SU-DHL-6 (cell line): ENCODE measurements at regions not wholly inside any gene's neighbourhood (a gene's known extent, or its start where the extent isn't known, plus 50 kb on each side); places are given as distances from the start of the nearest gene placed in this dataset.
"Not testable (repeated sequence)": the region's sequence is repeated elsewhere in the genome, so short reads cannot be mapped to it uniquely, and the experiment has no call there.

Experiments used
- EZH2phosphoT487 ChIP-seq: fragments of 200-600 bp; sonication (generic), shearing (Covaris generic); conservative IDR thresholded peaks from 2 replicates; pipeline ENCODE4 v1.6.1; 2018; ENCODE audit warnings: mild to moderate bottlenecking, antibody characterized with exemption, low read length, moderate library complexity, mixed read lengths
- TF ChIP-seq, protein P1 (sequence below): fragments of 200-600 bp; sonication (generic); IDR thresholded peaks from one replicate; pipeline ENCODE4 v1.5.1; 2017; ENCODE audit warnings: antibody characterized with exemption, mild to moderate bottlenecking, low read length, moderate library complexity; ENCODE audit not compliant: insufficient read depth, poor library complexity, severe bottlenecking

DNA sequence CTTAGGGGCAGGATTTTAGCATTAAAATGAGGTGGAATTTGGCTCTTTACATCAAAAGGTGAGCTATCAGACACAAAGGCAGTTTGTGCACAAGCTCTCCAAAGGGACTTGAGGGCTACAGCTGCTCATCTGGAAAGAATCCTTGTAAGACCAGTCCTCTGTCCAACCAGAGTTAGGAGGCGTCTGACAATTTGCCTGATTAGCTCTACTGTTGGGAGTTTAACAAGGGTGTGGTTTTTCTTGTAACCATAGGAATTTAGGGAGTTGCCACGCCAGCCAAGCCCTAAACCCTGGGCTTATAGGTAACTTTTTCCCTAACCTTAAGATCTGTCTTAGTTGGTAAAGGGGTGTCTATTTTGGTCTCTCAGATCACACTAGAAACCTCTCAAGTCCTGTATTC is 55.0 kb upstream of the PLGLB2 start:
- TF ChIP-seq, protein P1, sequence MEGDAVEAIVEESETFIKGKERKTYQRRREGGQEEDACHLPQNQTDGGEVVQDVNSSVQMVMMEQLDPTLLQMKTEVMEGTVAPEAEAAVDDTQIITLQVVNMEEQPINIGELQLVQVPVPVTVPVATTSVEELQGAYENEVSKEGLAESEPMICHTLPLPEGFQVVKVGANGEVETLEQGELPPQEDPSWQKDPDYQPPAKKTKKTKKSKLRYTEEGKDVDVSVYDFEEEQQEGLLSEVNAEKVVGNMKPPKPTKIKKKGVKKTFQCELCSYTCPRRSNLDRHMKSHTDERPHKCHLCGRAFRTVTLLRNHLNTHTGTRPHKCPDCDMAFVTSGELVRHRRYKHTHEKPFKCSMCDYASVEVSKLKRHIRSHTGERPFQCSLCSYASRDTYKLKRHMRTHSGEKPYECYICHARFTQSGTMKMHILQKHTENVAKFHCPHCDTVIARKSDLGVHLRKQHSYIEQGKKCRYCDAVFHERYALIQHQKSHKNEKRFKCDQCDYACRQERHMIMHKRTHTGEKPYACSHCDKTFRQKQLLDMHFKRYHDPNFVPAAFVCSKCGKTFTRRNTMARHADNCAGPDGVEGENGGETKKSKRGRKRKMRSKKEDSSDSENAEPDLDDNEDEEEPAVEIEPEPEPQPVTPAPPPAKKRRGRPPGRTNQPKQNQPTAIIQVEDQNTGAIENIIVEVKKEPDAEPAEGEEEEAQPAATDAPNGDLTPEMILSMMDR: not testable (repeated sequence)
- not testable (repeated sequence) for TF ChIP-seq EZH2phosphoT487
